Skin of body (tissue), 1 donor: ENCODE measurements at regions not wholly inside any gene's neighbourhood (a gene's known extent, or its start where the extent isn't known, plus 50 kb on each side); places are given as distances from the start of the nearest gene placed in this dataset.
"Not testable (repeated sequence)": the region's sequence is repeated elsewhere in the genome, so short reads cannot be mapped to it uniquely, and the experiment has no call there.

ENCODE experiments used
- DNase-seq: peaks from one replicate; lab custom pipeline; 2025; lab: John Stamatoyannopoulos, UW

DNA sequence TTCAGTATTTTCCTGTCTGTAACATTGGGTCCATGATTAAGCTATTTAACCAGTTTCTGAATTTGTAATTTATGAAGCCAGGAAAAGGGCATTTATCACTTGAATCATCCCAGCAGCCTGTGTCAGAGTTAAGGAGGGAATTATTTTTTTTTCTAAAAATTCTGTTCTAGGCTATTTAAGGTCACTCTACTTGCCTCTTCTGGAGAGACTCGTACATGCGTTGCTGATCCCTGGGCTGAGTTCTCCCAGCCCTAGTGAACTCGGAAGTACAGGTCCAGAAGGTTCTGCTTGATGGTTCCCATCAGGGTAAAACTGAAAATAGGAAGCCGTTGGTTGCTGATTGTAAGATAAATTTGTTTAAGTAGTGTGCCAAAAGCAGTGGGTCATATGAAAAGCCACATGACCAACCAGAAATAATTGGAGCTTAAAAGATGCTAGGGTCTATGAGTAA, 90.7 kb downstream of the GPR88 start:
- no peak for DNase-seq

DNA sequence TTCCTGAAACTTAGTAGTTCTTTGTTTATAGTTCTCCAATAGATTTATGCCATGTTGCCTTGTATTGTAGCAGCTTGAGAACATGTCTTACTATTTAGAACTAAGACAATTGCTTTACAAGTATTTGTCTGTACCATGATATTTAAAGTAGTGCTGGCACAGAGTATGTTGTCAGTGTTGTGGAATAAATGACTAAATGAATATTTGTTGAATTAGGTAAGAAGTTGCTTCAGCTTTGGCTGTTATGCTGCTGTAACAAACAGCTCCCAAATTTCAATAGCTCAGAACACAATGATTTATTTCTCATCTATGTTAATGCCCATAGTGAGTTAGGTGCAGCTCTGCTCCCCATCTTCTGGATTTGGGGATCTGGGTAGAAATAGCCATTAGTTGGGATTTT, 90.2 kb upstream of the VCAM1 start:
- DNase-seq = no peak

DNA sequence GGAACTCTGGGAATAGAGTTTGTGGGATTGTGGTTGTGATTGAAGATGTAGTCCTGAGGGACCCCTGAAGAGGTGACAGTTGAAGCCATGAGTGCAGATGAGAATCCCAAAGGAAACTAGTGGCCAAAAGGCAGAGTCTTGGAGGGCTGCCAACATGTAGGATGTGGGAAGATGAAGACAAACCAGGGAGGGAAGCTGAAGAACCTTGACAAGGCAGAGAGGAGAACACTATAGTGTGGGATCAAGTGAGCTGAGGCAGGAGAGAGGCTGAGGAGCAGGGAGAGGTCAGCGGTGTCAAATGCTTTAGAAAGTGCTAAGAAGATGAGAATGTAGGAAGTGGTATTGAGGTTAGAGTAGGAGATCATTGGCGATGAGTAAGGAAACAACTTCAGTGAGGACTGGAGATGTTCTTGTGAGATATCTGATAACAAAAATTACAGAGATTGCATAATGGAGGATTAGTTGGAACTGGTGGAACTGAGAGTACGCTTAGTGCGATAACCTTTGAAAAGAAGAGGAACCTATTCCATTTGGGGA, 88.5 kb upstream of the VCAM1 start:
- no peak for DNase-seq

GRCh38 chr1:100642826-100643225, 76.7 kb upstream of the VCAM1 start:
- DNase-seq = no peak

GRCh38 chr1:100643471-100644196, 75.9 kb upstream of the VCAM1 start:
- no peak for DNase-seq

DNA sequence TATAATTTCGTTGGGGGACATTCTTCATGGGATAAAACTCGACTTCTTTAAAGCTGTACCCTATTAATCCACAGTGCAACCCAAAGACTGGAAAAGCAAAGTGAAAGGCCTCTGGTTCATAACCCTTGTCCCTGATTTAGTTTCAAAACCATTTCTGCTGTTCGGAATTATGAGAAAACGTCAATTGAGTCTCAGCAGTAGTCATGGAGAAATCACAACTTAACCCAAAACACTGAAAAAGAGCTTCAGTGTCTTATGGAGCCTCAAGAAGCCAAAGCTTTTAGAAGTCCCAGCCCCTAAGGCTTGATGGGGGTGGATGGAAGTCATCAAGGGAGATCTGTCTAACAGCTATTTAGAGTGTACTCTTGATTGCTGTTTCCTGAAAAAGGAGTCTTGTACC, 73.5 kb upstream of the VCAM1 start:
- no peak for DNase-seq

GRCh38 chr1:100649146-100649545, 70.4 kb upstream of the VCAM1 start:
- no peak for DNase-seq

DNA sequence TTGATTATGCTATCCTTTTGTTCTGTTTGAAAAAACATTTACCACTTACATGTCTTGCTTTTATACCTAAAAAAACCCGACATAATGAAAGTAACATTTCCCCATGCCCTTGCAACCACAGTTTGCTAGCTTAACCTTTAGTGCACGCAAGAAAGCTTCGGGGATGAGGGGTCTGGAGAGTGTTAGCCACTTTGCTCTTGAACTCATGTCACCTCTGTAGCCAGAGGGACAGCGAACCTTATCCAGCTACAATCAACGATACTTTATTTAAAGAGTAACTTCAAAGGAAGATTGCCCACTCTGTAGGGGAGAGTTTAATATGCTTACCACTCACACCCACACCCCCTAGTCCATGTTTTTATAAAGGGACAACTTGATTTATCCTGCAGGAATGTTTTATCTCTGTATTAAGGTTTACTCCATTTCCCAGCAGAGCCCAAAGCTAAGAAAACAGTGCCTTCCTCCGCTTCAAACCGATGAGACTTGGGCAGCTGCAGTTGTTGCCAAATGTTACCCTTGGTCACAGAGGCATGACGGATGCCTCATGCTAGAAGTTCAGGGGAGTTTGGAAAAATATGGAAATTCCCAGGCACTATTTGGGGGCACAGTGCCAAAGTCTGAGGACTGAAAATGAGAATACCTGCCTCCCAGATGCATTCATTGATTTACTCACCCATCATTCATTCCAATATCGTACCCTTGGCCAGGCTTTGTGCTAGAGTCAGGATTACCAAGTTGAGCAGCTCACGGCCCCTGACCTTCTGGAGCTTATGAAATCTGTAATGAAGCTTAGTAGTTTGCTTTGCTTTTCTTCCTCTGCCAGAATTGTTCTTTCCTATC, 61.4 kb upstream of the VCAM1 start:
- no peak for DNase-seq

- DNase-seq = no peak
These were observed 60.9 kb upstream of the VCAM1 start for GRCh38 chr1:100658716-100659026.

DNA sequence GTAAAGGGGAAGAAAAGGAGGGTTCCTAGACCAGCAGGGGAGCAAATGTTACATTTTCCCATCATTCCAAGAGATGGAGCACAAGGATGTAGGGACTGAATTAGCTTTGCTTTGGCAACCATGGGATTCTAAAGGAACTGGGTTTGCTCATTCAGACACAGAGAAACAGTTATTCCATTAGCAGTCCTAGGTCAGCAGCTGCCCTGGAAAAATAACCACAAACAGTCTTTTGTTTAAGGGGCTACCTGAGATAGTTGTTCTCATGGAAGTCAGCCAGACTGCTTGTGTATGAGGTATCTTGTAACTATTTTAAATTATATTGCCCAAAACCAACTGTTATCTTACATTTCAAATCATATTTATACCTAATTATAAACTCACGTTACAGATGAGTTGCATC, 58.4 kb upstream of the VCAM1 start:
- no peak for DNase-seq

DNA sequence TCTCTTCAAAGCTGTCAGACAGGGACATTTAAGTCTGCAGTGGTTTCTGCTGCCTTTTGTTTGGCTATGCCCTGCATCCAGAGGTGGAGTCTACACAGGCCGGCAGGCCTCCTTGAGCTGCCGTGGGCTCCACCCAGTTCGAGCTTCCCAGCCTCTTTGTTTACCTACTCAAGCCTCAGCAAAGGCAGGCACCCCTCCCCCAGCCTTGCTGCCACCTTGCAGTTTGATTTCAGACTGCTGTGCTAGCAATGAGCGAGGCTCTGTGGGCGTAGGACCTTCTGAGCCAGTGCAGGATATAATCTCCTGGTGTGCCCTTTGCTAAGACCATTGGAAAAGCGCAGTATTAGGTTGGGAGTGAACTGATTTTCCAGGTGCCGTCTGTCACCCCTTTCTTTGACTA, 51.0 kb upstream of the VCAM1 start:
- DNase-seq = not testable (repeated sequence)
